BE2C (cell line): ENCODE measurements at regions not wholly inside any gene's neighbourhood (a gene's known extent, or its start where the extent isn't known, plus 50 kb on each side); places are given as distances from the start of the nearest gene placed in this dataset.

Source experiments
- DNase-seq: peaks from one replicate; pipeline ENCODE4 v3.0.0-alpha.2; 2020
- H3K27me3 ChIP-seq: fragments of 250-450 bp; sonication (Bioruptor Pico); 2 replicates; pipeline ENCODE4 v1.5.1; 2020; ENCODE audit warnings: mild to moderate bottlenecking
- H3K36me3 ChIP-seq: fragments of 250-450 bp; sonication (Bioruptor Pico); 2 replicates; pipeline ENCODE4 v1.5.1; 2020; ENCODE audit warnings: mild to moderate bottlenecking
- H3K4me1 ChIP-seq: fragments of 250-450 bp; sonication (Bioruptor Pico); 2 replicates; pipeline ENCODE4 v1.5.1; 2020
- H3K4me3 ChIP-seq: 2 replicates; pipeline ENCODE4 v1.5.1; 2011; ENCODE audit warnings: low read depth, low read length
- H3K9me3 ChIP-seq: fragments of 250-450 bp; sonication (Bioruptor Pico); 2 replicates; pipeline ENCODE4 v1.5.1; 2020
- TF ChIP-seq, protein P1 (sequence below): IDR thresholded peaks from 2 replicates; pipeline ENCODE4 v1.5.1; 2012; ENCODE audit warnings: mild to moderate bottlenecking, low read depth, low read length

DNA sequence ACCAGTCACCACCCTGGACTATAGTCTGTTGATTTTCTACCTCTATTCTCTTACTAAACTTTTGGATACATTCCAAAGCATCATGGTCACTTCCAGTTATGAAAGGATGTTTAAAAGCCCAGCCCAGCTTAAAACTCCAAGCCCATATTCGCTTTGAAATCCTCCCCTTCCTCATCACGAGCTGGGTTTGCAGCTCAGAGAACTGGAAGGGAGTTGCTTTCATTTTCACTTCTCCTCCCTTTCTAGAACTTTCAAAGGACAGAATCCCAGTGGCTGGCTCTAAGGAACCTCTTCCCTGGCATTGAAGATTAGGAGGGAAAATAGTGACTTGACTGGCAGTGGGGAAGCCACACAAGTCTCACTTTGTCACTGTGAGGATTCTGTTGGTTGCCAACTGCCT is 100.1 kb upstream of the DYNLRB2 start:
- Histone ChIP-seq H3K36me3 (no peaks in the 10 kb centered on the region), H3K4me3 (no peak overlapping the region), H3K4me1 (no peaks in the 10 kb centered on the region), H3K9me3 (no peaks in the 10 kb centered on the region), H3K27me3 (no peaks in the 10 kb centered on the region)
- no peak for DNase-seq
- TF ChIP-seq, protein P1, sequence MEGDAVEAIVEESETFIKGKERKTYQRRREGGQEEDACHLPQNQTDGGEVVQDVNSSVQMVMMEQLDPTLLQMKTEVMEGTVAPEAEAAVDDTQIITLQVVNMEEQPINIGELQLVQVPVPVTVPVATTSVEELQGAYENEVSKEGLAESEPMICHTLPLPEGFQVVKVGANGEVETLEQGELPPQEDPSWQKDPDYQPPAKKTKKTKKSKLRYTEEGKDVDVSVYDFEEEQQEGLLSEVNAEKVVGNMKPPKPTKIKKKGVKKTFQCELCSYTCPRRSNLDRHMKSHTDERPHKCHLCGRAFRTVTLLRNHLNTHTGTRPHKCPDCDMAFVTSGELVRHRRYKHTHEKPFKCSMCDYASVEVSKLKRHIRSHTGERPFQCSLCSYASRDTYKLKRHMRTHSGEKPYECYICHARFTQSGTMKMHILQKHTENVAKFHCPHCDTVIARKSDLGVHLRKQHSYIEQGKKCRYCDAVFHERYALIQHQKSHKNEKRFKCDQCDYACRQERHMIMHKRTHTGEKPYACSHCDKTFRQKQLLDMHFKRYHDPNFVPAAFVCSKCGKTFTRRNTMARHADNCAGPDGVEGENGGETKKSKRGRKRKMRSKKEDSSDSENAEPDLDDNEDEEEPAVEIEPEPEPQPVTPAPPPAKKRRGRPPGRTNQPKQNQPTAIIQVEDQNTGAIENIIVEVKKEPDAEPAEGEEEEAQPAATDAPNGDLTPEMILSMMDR, result no peak

DNA sequence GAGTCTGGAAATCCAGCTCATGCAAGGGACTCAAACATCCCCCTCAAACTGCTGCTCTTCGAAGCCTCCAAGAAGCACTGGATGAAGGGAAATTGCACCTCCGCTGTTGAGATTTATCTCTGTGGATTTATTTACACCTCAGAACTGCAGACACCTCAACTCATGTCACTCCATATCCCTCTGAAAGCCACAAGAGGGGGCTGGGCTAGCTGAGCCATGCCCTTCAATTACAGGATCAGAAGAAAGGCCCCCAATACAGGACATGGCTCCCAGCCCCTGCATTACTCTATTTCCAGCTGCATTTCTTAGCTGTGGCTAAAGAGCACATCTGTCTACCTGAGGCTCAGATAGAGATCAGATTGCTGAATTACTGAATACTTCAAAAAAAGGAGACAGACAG is 103.1 kb upstream of the DYNLRB2 start:
- Histone ChIP-seq H3K36me3 (no peaks in the 10 kb centered on the region), H3K4me3 (no peak overlapping the region), H3K27me3 (no peaks in the 10 kb centered on the region), H3K4me1 (no peaks in the 10 kb centered on the region), H3K9me3 (no peaks in the 10 kb centered on the region)
- TF ChIP-seq, protein P1, result no peak
- DNase-seq, result no peak

DNA sequence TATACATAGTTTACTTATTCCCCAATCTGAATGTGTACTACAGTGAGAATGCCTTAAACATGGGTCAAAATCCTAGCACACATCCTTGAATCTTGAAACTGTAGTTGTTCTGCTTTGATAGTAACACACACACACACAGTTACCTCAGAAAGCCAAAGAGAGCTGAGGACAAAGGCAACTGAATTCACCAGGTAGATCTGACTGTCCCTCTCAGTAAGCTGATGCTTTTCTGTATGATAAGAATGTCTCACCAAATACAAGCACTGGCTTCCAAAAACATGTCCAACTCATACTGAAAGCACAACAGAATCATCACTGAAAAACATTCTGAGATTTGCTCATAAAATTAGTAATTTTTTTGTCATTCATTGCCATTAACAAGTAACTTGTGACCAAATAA is 104.3 kb upstream of the DYNLRB2 start:
- TF ChIP-seq, protein P1, result no peak
- no peaks in the 10 kb centered on the region for H3K27me3 ChIP-seq
- no peaks in the 10 kb centered on the region for H3K9me3 ChIP-seq
- H3K36me3 ChIP-seq, result no peaks in the 10 kb centered on the region
- no peaks in the 10 kb centered on the region for H3K4me1 ChIP-seq
- no peak overlapping the region for H3K4me3 ChIP-seq
- DNase-seq, result no peak

DNA sequence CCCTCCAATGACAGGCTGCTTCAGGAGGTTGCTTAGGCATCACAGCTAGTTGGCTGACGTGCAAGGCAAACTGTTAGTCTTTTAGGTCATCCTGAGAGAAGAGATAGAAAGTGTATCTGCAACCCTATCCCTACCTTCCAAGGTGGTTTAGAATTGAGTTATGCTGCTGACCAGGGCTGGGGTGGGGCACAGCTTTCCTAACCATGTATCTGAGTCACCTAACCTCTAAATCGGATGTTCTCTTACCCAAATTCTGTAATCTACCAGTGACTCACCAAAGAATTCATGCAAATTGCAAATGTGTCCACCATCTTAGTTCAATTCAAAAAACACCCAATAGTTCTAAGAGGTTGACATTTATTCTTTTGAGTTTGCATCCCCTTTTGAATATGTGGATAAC is 107.2 kb upstream of the DYNLRB2 start:
- Histone ChIP-seq H3K36me3 (no peaks in the 10 kb centered on the region), H3K9me3 (no peaks in the 10 kb centered on the region; the same call in 1 of the 2 replicates), H3K4me1 (no peaks in the 10 kb centered on the region), H3K27me3 (no peaks in the 10 kb centered on the region), H3K4me3 (no peak overlapping the region)
- TF ChIP-seq, protein P1, result no peak
- no peak for DNase-seq

DNA sequence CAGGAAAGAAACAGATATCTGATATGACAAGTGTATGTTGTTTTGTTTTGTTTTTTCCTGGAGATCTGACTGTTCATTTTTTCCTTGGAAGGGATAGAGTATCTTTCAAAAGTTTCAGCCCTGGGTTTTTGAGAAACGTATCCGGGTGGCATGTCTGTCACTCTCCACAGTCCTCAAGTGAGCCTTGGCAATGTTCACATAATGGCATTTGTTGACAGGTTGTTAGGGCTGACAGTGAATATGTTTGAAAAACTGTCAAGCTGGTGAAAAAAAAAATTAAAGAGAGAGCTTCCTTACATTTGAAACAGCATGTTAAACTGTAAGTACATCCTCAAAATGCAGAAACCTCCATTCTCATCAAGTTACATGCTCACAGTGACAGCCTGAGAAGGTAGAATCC is 113.0 kb upstream of the DYNLRB2 start:
- H3K27me3 ChIP-seq, result no peaks in the 10 kb centered on the region
- H3K9me3 ChIP-seq, result no peaks in the 10 kb centered on the region; the same call in 1 of the 2 replicates
- no peak overlapping the region for H3K4me3 ChIP-seq
- no peaks in the 10 kb centered on the region for H3K36me3 ChIP-seq
- DNase-seq, result no peak
- TF ChIP-seq, protein P1, result no peak
- no peaks in the 10 kb centered on the region for H3K4me1 ChIP-seq

DNA sequence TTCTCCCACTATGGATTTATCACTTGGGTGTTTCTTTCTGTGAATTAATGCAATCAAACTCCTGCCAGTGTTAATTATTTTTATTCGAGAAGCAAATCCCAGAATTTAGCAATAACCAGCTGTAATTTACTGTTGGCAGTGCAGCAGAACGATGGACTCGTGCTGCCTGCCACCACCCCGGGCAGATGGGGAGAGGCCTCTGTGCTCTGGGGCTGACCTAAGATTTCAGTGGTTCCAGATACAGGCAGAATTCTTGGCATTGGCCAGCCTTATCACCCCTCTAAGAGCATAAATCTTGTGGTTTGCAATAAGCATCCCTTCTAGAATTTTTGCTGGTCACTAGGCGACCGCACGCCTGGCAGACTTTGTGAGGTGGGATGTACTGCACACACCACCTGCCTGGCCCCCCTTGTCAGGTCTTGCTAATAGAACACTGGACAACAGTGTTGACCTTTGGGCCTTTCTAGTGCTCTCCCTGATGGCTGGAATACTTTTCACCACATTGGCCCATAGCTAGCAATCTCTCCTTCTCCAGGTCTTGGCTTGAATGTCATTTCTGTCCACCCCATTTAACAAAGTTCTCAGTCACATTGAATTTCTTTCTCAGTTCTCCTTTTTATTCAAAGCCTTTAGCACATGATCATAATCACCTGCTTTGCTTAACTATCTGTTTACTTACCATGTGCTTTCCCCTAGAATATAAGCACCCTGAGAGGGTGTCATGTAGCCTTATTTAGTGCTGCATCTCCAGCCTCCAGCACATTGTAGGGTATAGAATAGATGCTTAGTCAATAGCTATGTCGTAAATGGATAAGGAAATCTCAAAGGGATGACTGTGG is 122.1 kb upstream of the DYNLRB2 start:
- H3K36me3 ChIP-seq, result no peaks in the 10 kb centered on the region
- no peak overlapping the region for H3K4me3 ChIP-seq
- no peak for DNase-seq
- no peaks in the 10 kb centered on the region for H3K27me3 ChIP-seq
- no peaks in the 10 kb centered on the region; the same call in 1 of the 2 replicates for H3K9me3 ChIP-seq
- no peaks in the 10 kb centered on the region for H3K4me1 ChIP-seq
- TF ChIP-seq, protein P1, result no peak
